Transverse colon (tissue), 3 donors: ENCODE measurements at regions not wholly inside any gene's neighbourhood (a gene's known extent, or its start where the extent isn't known, plus 50 kb on each side); places are given as distances from the start of the nearest gene placed in this dataset.

Experiments
- EP300 ChIP-seq: sonication (generic); formaldehyde crosslinking; IDR thresholded peaks from one replicate; pipeline ENCODE4 v1.6.1; 2017; ENCODE audit warnings: antibody characterized with exemption, low read depth
- POLR2A ChIP-seq: fragments of 450-650 bp; IDR thresholded peaks from one replicate; pipeline ENCODE4 v1.6.1; 2016; ENCODE audit warnings: antibody characterized with exemption, mild to moderate bottlenecking, moderate library complexity
- TF ChIP-seq, protein P1 (sequence below), 5 experiments: fragments of 200-600 bp in 3 of 5; fragments of 450-650 bp in 2 of 5; sonication (generic) in 3 of 5; IDR thresholded peaks; 1 replicate in 2 of 5; 2 replicates in 3 of 5; pipeline ENCODE4 v1.5.1; 2016 to 2017; ENCODE audit warnings: antibody characterized with exemption in 5 of 5, inconsistent platforms in 3 of 5, mild to moderate bottlenecking in 2 of 5, moderate library complexity in 1 of 5

DNA sequence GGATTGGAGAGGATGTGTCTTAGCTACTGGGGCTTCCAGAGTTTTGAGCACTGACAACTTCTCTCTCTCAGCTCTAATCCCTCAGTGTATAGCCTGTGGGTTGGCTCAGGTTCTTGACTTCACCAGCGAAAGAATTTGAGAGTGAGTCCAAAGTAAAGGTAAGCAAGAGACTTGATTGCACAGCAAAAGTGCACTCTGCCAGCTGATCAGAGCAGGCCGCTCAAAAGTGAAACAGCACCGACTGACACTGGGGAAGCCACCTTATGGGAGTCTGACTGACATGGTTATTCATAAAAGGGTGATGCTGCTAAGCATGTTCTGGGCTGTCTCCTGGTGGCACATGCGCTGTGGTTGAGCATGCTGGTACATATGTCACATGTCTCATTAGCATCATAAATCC lies 389.5 kb downstream of the CBLN4 start:
- TF ChIP-seq POLR2A (no peak), EP300 (no peak)
- TF ChIP-seq, protein P1, sequence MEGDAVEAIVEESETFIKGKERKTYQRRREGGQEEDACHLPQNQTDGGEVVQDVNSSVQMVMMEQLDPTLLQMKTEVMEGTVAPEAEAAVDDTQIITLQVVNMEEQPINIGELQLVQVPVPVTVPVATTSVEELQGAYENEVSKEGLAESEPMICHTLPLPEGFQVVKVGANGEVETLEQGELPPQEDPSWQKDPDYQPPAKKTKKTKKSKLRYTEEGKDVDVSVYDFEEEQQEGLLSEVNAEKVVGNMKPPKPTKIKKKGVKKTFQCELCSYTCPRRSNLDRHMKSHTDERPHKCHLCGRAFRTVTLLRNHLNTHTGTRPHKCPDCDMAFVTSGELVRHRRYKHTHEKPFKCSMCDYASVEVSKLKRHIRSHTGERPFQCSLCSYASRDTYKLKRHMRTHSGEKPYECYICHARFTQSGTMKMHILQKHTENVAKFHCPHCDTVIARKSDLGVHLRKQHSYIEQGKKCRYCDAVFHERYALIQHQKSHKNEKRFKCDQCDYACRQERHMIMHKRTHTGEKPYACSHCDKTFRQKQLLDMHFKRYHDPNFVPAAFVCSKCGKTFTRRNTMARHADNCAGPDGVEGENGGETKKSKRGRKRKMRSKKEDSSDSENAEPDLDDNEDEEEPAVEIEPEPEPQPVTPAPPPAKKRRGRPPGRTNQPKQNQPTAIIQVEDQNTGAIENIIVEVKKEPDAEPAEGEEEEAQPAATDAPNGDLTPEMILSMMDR (IDR thresholded peaks at IDR 0.05), result no peak
